ENCODE measurements at regions not wholly inside any gene's neighbourhood (a gene's known extent, or its start where the extent isn't known, plus 50 kb on each side); places are given as distances from the start of the nearest gene placed in this dataset.

GRCh38 chr7:24372961-24373955, 89.3 kb downstream of the NPY start:
- H3K27ac ChIP-seq, result no peak overlapping the region
- H3K4me1 ChIP-seq, result no peaks in the 10 kb centered on the region
- no peak for TF ChIP-seq CTCF (IDR thresholded peaks at IDR 0.05)
- H3K4me3 ChIP-seq, result no peak overlapping the region
- DNase-seq, result no peak
- intact Hi-C loops (cut with DNase I; ENCODE audit: low total_unique reads), result no loop called here
- no peaks in the 10 kb centered on the region for H3K27me3 ChIP-seq
- no peaks in the 10 kb centered on the region for H3K9me3 ChIP-seq
- H3K36me3 ChIP-seq, result no peaks in the 10 kb centered on the region

- no peaks in the 10 kb centered on the region for H3K36me3 ChIP-seq
- no peaks in the 10 kb centered on the region for H3K4me1 ChIP-seq
- no peaks in the 10 kb centered on the region for H3K27me3 ChIP-seq
- TF ChIP-seq CTCF (IDR thresholded peaks at IDR 0.05), result no peak
- DNase-seq, result no peak
- no peaks in the 10 kb centered on the region for H3K9me3 ChIP-seq
- no peak overlapping the region for H3K27ac ChIP-seq
- no peak overlapping the region for H3K4me3 ChIP-seq
- intact Hi-C loops (cut with DNase I; ENCODE audit: low total_unique reads), result no loop called here
Observed at GRCh38 chr7:24378871-24379616, 95.1 kb downstream of the NPY start.

GRCh38 chr7:24381894-24382505, 98.0 kb downstream of the NPY start:
- TF ChIP-seq CTCF (IDR thresholded peaks at IDR 0.05), result no peak
- Histone ChIP-seq H3K9me3 (no peaks in the 10 kb centered on the region), H3K27me3 (no peaks in the 10 kb centered on the region), H3K36me3 (no peaks in the 10 kb centered on the region), H3K4me3 (no peak overlapping the region), H3K4me1 (no peaks in the 10 kb centered on the region), H3K27ac (no peak overlapping the region)
- intact Hi-C loops (cut with DNase I; ENCODE audit: low total_unique reads), result no loop called here
- no peak for DNase-seq

GRCh38 chr7:24383055-24383454, 99.1 kb downstream of the NPY start:
- Histone ChIP-seq H3K9me3 (no peaks in the 10 kb centered on the region), H3K4me3 (no peak overlapping the region), H3K27me3 (no peaks in the 10 kb centered on the region), H3K27ac (no peak overlapping the region), H3K36me3 (no peaks in the 10 kb centered on the region), H3K4me1 (no peaks in the 10 kb centered on the region)
- intact Hi-C loops (cut with DNase I; ENCODE audit: low total_unique reads), result no loop called here
- no peak for TF ChIP-seq CTCF (IDR thresholded peaks at IDR 0.05)
- no peak for DNase-seq

GRCh38 chr7:24384362-24385030, 100.5 kb downstream of the NPY start:
- H3K36me3 ChIP-seq, result no peaks in the 10 kb centered on the region
- no peak overlapping the region for H3K4me3 ChIP-seq
- DNase-seq, result no peak
- no peaks in the 10 kb centered on the region for H3K27me3 ChIP-seq
- H3K9me3 ChIP-seq, result no peaks in the 10 kb centered on the region
- H3K4me1 ChIP-seq, result no peaks in the 10 kb centered on the region
- H3K27ac ChIP-seq, result no peak overlapping the region
- no peak for TF ChIP-seq CTCF (IDR thresholded peaks at IDR 0.05)
- intact Hi-C loops (cut with DNase I; ENCODE audit: low total_unique reads), result no loop called here
